ENCODE measurements at regions not wholly inside any gene's neighbourhood (a gene's known extent, or its start where the extent isn't known, plus 50 kb on each side); places are given as distances from the start of the nearest gene placed in this dataset.

GRCh38 chr14:96676166-96676565 is 121.0 kb upstream of the VRK1 start:
- TF ChIP-seq, protein P1, sequence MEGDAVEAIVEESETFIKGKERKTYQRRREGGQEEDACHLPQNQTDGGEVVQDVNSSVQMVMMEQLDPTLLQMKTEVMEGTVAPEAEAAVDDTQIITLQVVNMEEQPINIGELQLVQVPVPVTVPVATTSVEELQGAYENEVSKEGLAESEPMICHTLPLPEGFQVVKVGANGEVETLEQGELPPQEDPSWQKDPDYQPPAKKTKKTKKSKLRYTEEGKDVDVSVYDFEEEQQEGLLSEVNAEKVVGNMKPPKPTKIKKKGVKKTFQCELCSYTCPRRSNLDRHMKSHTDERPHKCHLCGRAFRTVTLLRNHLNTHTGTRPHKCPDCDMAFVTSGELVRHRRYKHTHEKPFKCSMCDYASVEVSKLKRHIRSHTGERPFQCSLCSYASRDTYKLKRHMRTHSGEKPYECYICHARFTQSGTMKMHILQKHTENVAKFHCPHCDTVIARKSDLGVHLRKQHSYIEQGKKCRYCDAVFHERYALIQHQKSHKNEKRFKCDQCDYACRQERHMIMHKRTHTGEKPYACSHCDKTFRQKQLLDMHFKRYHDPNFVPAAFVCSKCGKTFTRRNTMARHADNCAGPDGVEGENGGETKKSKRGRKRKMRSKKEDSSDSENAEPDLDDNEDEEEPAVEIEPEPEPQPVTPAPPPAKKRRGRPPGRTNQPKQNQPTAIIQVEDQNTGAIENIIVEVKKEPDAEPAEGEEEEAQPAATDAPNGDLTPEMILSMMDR (IDR thresholded peaks at IDR 0.05; ENCODE audit: control insufficient read depth, insufficient read depth, low read depth, low read length, missing control alignments): no peak
- no peak for DNase-seq (ENCODE audit: low read depth)

GRCh38 chr14:96681829-96682228 is 115.4 kb upstream of the VRK1 start:
- DNase-seq (ENCODE audit: low read depth): no peak
- no peak overlapping the region for H3K4me3 ChIP-seq (ENCODE audit: control insufficient read depth, low read depth, low read length)
- TF ChIP-seq, protein P1 (IDR thresholded peaks at IDR 0.05; ENCODE audit: control insufficient read depth, insufficient read depth, low read depth, low read length, missing control alignments): no peak

More at GRCh38 chr14:96676166-96676565, 121.0 kb upstream of the VRK1 start:
- no peak overlapping the region for H3K4me3 ChIP-seq (ENCODE audit: control insufficient read depth, low read depth, low read length)

- no peak overlapping the region for H3K4me3 ChIP-seq (ENCODE audit: control insufficient read depth, low read depth, low read length)
- DNase-seq (ENCODE audit: low read depth): no peak
- TF ChIP-seq, protein P1 (IDR thresholded peaks at IDR 0.05; ENCODE audit: control insufficient read depth, insufficient read depth, low read depth, low read length, missing control alignments): no peak
Measured at GRCh38 chr14:96682401-96682800, 114.8 kb upstream of the VRK1 start.

GRCh38 chr14:96683562-96684289 is 113.5 kb upstream of the VRK1 start:
- DNase-seq (ENCODE audit: low read depth): no peak
- TF ChIP-seq, protein P1 (IDR thresholded peaks at IDR 0.05; ENCODE audit: control insufficient read depth, insufficient read depth, low read depth, low read length, missing control alignments): no peak
- no peak overlapping the region for H3K4me3 ChIP-seq (ENCODE audit: control insufficient read depth, low read depth, low read length)

DNA sequence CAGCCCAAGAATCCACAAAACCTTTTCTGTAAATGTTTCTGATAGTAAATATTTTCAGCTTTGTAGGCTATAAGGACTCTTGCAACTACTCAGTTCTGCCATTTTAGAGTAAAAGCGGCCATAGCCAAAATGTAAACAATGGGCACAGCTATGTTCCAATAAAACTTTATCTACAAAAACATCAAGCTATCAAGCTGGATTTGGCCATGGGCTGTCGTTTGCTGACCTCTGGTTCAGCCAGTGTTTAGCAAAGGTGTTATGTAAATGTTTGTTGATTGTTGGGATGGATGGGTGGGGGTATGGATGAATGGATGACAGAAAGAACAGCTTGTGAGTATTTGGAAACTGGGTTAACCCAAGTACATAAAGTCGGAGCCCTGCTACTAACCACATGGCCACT is 111.1 kb upstream of the VRK1 start:
- no peak for DNase-seq (ENCODE audit: low read depth)
- no peak overlapping the region for H3K4me3 ChIP-seq (ENCODE audit: control insufficient read depth, low read depth, low read length)
- TF ChIP-seq, protein P1 (IDR thresholded peaks at IDR 0.05; ENCODE audit: control insufficient read depth, insufficient read depth, low read depth, low read length, missing control alignments): no peak

DNA sequence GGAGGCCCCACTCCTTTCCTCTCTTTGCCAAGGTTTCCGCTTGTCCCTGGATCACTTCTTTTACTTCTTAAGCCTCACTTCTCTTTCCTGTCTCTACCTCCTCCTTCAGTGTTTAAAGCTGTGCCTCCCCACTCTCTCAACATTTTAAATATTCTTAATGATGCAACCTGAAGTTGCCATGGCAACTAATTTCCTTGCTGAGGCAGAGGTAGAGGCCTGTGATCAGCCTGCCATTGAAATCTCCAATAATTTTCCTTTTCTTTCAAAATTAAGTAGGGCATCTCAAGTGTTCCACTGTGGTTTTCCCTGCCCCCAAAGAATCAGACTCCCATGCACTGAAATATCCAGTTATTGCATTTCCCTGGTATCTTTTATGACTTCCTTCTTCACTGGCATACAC is 108.6 kb upstream of the VRK1 start:
- DNase-seq (ENCODE audit: low read depth): no peak

More for the DNA sequence above, 108.6 kb upstream of the VRK1 start:
- no peak overlapping the region for H3K4me3 ChIP-seq (ENCODE audit: control insufficient read depth, low read depth, low read length)
- TF ChIP-seq, protein P1 (IDR thresholded peaks at IDR 0.05; ENCODE audit: control insufficient read depth, insufficient read depth, low read depth, low read length, missing control alignments): no peak

Data from AG09309 (cell line).